ENCODE measurements at regions not wholly inside any gene's neighbourhood (a gene's known extent, or its start where the extent isn't known, plus 50 kb on each side); places are given as distances from the start of the nearest gene placed in this dataset.

DNA sequence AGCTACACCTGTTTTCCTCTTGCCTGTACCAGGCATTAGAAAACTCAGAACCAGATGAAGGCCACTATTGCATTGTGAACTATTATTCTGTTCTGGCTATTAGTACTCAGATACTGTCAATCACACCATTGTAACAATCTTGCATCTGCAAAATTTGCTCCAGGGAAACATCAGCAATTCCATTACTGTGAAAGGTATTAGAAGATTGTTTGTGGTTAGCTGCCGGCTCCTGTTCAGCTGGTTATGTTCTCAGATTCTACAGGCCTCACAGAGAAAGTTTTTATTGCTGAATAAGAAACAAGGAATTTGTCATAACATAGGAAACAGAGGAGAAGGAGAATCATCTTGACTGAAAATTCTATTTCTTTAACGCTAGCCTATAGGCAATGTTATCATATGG, 179.9 kb downstream of the PLOD2 start:
- WGBS, 2 donors: 84 to 99% methylated on average over 2 of the region's 2 CpGs
- intact Hi-C loops (cut with DNase I; ENCODE audit: low total_unique reads): no loop called here
- Histone ChIP-seq H3K27me3 (no peaks in the 10 kb centered on the region), H3K36me3 (ENCODE audit: low read depth, missing control alignments) (no peaks in the 10 kb centered on the region), H3K4me1 (no peaks in the 10 kb centered on the region), H3K9me3 (no peaks in the 10 kb centered on the region), H3K27ac (no peak overlapping the region), H3K4me3 (no peak overlapping the region)
- no peak for TF ChIP-seq POLR2A (IDR thresholded peaks at IDR 0.05)
- TF ChIP-seq, protein P1, sequence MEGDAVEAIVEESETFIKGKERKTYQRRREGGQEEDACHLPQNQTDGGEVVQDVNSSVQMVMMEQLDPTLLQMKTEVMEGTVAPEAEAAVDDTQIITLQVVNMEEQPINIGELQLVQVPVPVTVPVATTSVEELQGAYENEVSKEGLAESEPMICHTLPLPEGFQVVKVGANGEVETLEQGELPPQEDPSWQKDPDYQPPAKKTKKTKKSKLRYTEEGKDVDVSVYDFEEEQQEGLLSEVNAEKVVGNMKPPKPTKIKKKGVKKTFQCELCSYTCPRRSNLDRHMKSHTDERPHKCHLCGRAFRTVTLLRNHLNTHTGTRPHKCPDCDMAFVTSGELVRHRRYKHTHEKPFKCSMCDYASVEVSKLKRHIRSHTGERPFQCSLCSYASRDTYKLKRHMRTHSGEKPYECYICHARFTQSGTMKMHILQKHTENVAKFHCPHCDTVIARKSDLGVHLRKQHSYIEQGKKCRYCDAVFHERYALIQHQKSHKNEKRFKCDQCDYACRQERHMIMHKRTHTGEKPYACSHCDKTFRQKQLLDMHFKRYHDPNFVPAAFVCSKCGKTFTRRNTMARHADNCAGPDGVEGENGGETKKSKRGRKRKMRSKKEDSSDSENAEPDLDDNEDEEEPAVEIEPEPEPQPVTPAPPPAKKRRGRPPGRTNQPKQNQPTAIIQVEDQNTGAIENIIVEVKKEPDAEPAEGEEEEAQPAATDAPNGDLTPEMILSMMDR (IDR thresholded peaks at IDR 0.05): no peak
- no peak for DNase-seq

DNA sequence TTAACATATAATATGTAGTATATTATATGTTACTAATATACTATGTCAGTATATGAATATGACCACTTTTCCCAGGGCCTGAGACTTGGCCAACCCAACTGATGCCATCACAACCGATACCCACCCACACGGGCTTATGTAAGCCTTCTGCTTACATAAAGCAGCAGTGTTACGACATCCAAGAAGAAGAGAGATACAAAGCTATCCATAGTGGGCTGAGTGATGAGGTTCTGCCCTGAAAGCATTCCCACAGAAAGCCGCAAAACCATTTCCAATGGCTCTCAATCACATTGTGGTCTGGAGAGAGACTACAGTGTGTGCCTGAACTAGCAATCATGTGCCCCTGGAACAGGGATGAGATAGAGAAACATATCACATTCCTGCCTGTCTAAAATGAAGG, 177.9 kb downstream of the PLOD2 start:
- no peaks in the 10 kb centered on the region for H3K36me3 ChIP-seq (ENCODE audit: low read depth, missing control alignments)
- no peak overlapping the region for H3K4me3 ChIP-seq
- H3K9me3 ChIP-seq: no peaks in the 10 kb centered on the region
- no peak for DNase-seq
- WGBS, 2 donors: 90 to 91% methylated on average over 4 of the region's 4 CpGs
- TF ChIP-seq, protein P1 (IDR thresholded peaks at IDR 0.05): no peak
- TF ChIP-seq POLR2A (IDR thresholded peaks at IDR 0.05): no peak
- no peak overlapping the region for H3K27ac ChIP-seq
- no peaks in the 10 kb centered on the region for H3K4me1 ChIP-seq
- intact Hi-C loops (cut with DNase I; ENCODE audit: low total_unique reads): no loop called here
- H3K27me3 ChIP-seq: no peaks in the 10 kb centered on the region

Small RNA genes lying in the stretch of these regions (small RNA-seq; reads per million reads assigned to genes)
- gene RNA5SP144: 0 reads per million in 2 donors
